KMS-11 (cell line): ENCODE measurements at regions not wholly inside any gene's neighbourhood (a gene's known extent, or its start where the extent isn't known, plus 50 kb on each side); places are given as distances from the start of the nearest gene placed in this dataset.
"Not testable (repeated sequence)": the region's sequence is repeated elsewhere in the genome, so short reads cannot be mapped to it uniquely, and the experiment has no call there.

Experiments used
- H2AFZ ChIP-seq: fragments of 200-600 bp; sonication (generic); 2 replicates; pipeline ENCODE4 v1.6.1; 2016; ENCODE audit warnings: antibody characterized with exemption, mixed run types, low read depth
- H3K27ac ChIP-seq: fragments of 200-600 bp; sonication (generic); 2 replicates; pipeline ENCODE4 v1.6.1; 2016; ENCODE audit warnings: mild to moderate bottlenecking, mixed run types
- H3K27me3 ChIP-seq: fragments of 200-600 bp; sonication (generic); 2 replicates; pipeline ENCODE4 v1.6.1; 2017; ENCODE audit warnings: mild to moderate bottlenecking, low read depth, mixed run types, moderate library complexity; ENCODE audit not compliant: insufficient read depth
- H3K36me3 ChIP-seq: fragments of 200-600 bp; sonication (generic); 2 replicates; pipeline ENCODE4 v1.6.1; 2017; ENCODE audit warnings: mild to moderate bottlenecking, mixed run types; ENCODE audit not compliant: insufficient read depth
- H3K4me1 ChIP-seq: fragments of 200-600 bp; sonication (generic); 2 replicates; pipeline ENCODE4 v1.6.1; 2016; ENCODE audit warnings: mild to moderate bottlenecking, low read depth, mixed run types; ENCODE audit not compliant: poor library complexity, severe bottlenecking
- H3K4me2 ChIP-seq: fragments of 200-600 bp; sonication (generic); 2 replicates; pipeline ENCODE4 v1.7.0; 2016; ENCODE audit warnings: mild to moderate bottlenecking, mixed run types
- H3K4me3 ChIP-seq: fragments of 200-600 bp; sonication (generic); IDR thresholded peaks from 2 replicates; pipeline ENCODE4 v1.6.1; 2017; ENCODE audit warnings: low read depth, low read length, mixed read lengths; ENCODE audit not compliant: insufficient read depth
- H3K79me2 ChIP-seq: fragments of 200-600 bp; sonication (generic); 2 replicates; pipeline ENCODE4 v1.6.1; 2016; ENCODE audit warnings: low read depth, mixed run types; ENCODE audit not compliant: insufficient read depth
- H3K9ac ChIP-seq: fragments of 200-600 bp; sonication (generic); 2 replicates; pipeline ENCODE4 v1.6.1; 2016; ENCODE audit warnings: mild to moderate bottlenecking, mixed run types
- H4K20me1 ChIP-seq: fragments of 200-600 bp; sonication (generic); 2 replicates; pipeline ENCODE4 v1.6.1; 2016; ENCODE audit warnings: mild to moderate bottlenecking, mixed run types; ENCODE audit not compliant: insufficient read depth
- CTCF ChIP-seq: fragments of 200-600 bp; sonication (generic); conservative IDR thresholded peaks from 2 replicates; pipeline ENCODE4 v1.6.1; 2017; ENCODE audit warnings: low read depth, mild to moderate bottlenecking, antibody characterized with exemption, low read length, moderate library complexity, mixed read lengths

GRCh38 chr20:22844959-22845358 is 190.2 kb upstream of the SSTR4 start:
- no peak for TF ChIP-seq CTCF
- no peak overlapping the region for H3K9ac ChIP-seq

GRCh38 chr20:22846863-22847262 is 188.2 kb upstream of the SSTR4 start:
- Histone ChIP-seq H3K27me3 (no peaks in the 10 kb centered on the region), H3K4me3 (no peak overlapping the region), H3K4me2 (no peak overlapping the region), H3K36me3 (no peaks in the 10 kb centered on the region), H3K4me1 (no peaks in the 10 kb centered on the region), H3K9ac (no peak overlapping the region), H3K79me2 (no peaks in the 10 kb centered on the region), H4K20me1 (no peaks in the 10 kb centered on the region), H3K27ac (no peak overlapping the region), H2AFZ (no peak overlapping the region)
- TF ChIP-seq CTCF: no peak

More at GRCh38 chr20:22844959-22845358, 190.2 kb upstream of the SSTR4 start:
- Histone ChIP-seq H4K20me1 (no peaks in the 10 kb centered on the region), H3K4me2 (no peak overlapping the region), H3K4me1 (no peaks in the 10 kb centered on the region), H3K27ac (no peak overlapping the region), H3K79me2 (no peaks in the 10 kb centered on the region), H3K27me3 (no peaks in the 10 kb centered on the region), H2AFZ (no peak overlapping the region), H3K4me3 (no peak overlapping the region), H3K36me3 (no peaks in the 10 kb centered on the region)

GRCh38 chr20:22848364-22848763 is 186.7 kb upstream of the SSTR4 start:
- H3K4me3 ChIP-seq: no peak overlapping the region
- no peak overlapping the region for H3K9ac ChIP-seq
- H4K20me1 ChIP-seq: no peaks in the 10 kb centered on the region
- H3K36me3 ChIP-seq: no peaks in the 10 kb centered on the region
- no peak overlapping the region for H3K27ac ChIP-seq
- no peaks in the 10 kb centered on the region for H3K4me1 ChIP-seq
- no peaks in the 10 kb centered on the region for H3K27me3 ChIP-seq
- H3K4me2 ChIP-seq: no peak overlapping the region
- no peaks in the 10 kb centered on the region for H3K79me2 ChIP-seq
- H2AFZ ChIP-seq: no peak overlapping the region
- TF ChIP-seq CTCF: no peak

DNA sequence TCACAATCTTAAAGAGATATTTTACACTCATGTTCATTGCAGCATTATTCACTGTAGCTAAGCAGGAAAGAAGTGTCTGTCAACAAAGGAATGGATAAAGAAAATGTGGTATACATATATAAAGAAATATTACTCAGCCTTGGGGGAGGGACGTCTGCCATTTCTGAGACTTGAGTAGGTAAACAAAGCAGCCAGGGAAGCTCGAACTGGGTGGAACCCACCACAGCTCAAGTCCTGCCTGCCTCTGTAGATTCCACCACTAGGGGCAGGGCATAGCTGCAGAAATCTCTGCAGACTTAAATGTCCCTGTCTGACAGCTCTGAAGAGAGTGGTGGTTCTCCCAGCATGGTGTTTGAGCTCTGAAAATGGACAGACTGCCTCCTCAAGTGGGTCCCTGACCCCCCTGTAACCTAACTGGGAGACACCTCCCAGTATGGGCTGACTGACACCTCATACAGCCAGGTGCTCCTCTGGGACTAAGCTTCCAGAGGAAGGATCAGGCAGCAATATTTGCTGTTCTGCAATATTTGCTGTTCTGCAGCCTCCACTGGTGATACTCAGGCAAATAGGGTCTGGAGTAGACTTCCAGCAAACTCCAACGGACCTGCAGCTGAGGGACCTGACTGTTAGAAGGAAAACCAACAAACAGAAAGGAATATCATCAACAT is 183.3 kb upstream of the SSTR4 start:
- H3K27me3 ChIP-seq, H3K27ac ChIP-seq, H3K79me2 ChIP-seq, H3K4me3 ChIP-seq, H2AFZ ChIP-seq, H3K4me2 ChIP-seq, H3K36me3 ChIP-seq, H4K20me1 ChIP-seq, H3K9ac ChIP-seq, H3K4me1 ChIP-seq: not testable (repeated sequence)
- peak; percentile 47; the same call in 1 of the 2 replicates for TF ChIP-seq CTCF
